ENCODE measurements at regions not wholly inside any gene's neighbourhood (a gene's known extent, or its start where the extent isn't known, plus 50 kb on each side); places are given as distances from the start of the nearest gene placed in this dataset.

GRCh38 chr1:239823852-239824251 is 267.8 kb upstream of the FMN2 start:
- POLR2A ChIA-PET (ENCODE audit: partially characterized antibody) = no interaction called here
- intact Hi-C loops (cut with micrococcal nuclease) = no loop called here

GRCh38 chr1:239826211-239826610 is 265.5 kb upstream of the FMN2 start:
- Mint-ChIP-seq H3K27ac (no peak overlapping the region), H3K27me3 (peaks cover 0 to 1% of the 10 kb centered on the region in 2 donors), H3K4me1 (peaks cover 0 to 6% (median 1%) of the 10 kb centered on the region in 4 donors), H3K4me3 (peak overlapping the region in 1 of 8 donors; percentile 37), H3K36me3 (no peaks in the 10 kb centered on the region), H3K9me3 (no peaks in the 10 kb centered on the region)
- Histone ChIP-seq H3K27me3 (ENCODE audit: insufficient read depth, low read length) (no peaks in the 10 kb centered on the region), H3K4me3 (ENCODE audit: low read length in 2 of 2) (no peak overlapping the region), H3K36me3 (ENCODE audit: insufficient read depth, low read length) (no peaks in the 10 kb centered on the region), H3K27ac (ENCODE audit: low read depth, low read length) (no peak overlapping the region), H3K4me1 (ENCODE audit: insufficient read depth, low read length) (no peaks in the 10 kb centered on the region), H3K9me3 (ENCODE audit: control insufficient read depth in 1 of 2, low read length in 2 of 2) (no peaks in the 10 kb centered on the region)
- POLR2A ChIA-PET (ENCODE audit: partially characterized antibody) = no interaction called here
- intact Hi-C loops (cut with micrococcal nuclease) = no loop called here
- CTCF ChIA-PET (ENCODE audit: partially characterized antibody) = no interaction called here
- DNase-seq = no peak

More at GRCh38 chr1:239823852-239824251, 267.8 kb upstream of the FMN2 start:
- peaks cover 0 to 6% (median 1%) of the 10 kb centered on the region in 4 donors for H3K4me1 Mint-ChIP-seq
- Histone ChIP-seq H3K4me1 (ENCODE audit: insufficient read depth, low read length) (no peaks in the 10 kb centered on the region), H3K27ac (ENCODE audit: low read depth, low read length) (no peak overlapping the region), H3K9me3 (ENCODE audit: control insufficient read depth in 1 of 2, low read length in 2 of 2) (no peaks in the 10 kb centered on the region), H3K27me3 (ENCODE audit: insufficient read depth, low read length) (no peaks in the 10 kb centered on the region), H3K36me3 (ENCODE audit: insufficient read depth, low read length) (no peaks in the 10 kb centered on the region), H3K4me3 (ENCODE audit: low read length in 2 of 2) (no peak overlapping the region)
- H3K9me3 Mint-ChIP-seq = no peaks in the 10 kb centered on the region
- no peak overlapping the region for H3K27ac Mint-ChIP-seq
- peaks cover 0 to 1% of the 10 kb centered on the region in 2 donors for H3K27me3 Mint-ChIP-seq
- H3K36me3 Mint-ChIP-seq = no peaks in the 10 kb centered on the region
- DNase-seq = no peak
- CTCF ChIA-PET (ENCODE audit: partially characterized antibody) = no interaction called here
- H3K4me3 Mint-ChIP-seq = no peak overlapping the region

- Mint-ChIP-seq H3K36me3 (no peaks in the 10 kb centered on the region), H3K27me3 (peaks cover 0 to 1% of the 10 kb centered on the region in 2 donors), H3K4me3 (no peak overlapping the region), H3K27ac (peak overlapping the region in 1 of 7 donors; percentile 22), H3K9me3 (no peaks in the 10 kb centered on the region), H3K4me1 (peaks cover 0 to 6% (median 1%) of the 10 kb centered on the region in 4 donors)
- Histone ChIP-seq H3K4me3 (ENCODE audit: low read length in 2 of 2) (no peak overlapping the region), H3K27me3 (ENCODE audit: insufficient read depth, low read length) (no peaks in the 10 kb centered on the region), H3K9me3 (ENCODE audit: control insufficient read depth in 1 of 2, low read length in 2 of 2) (no peaks in the 10 kb centered on the region), H3K36me3 (ENCODE audit: insufficient read depth, low read length) (no peaks in the 10 kb centered on the region), H3K27ac (ENCODE audit: low read depth, low read length) (no peak overlapping the region), H3K4me1 (ENCODE audit: insufficient read depth, low read length) (no peaks in the 10 kb centered on the region)
- ChIA-PET CTCF (ENCODE audit: partially characterized antibody) (no interaction called here), POLR2A (ENCODE audit: partially characterized antibody) (no interaction called here)
- DNase-seq = no peak
- intact Hi-C loops (cut with micrococcal nuclease) = no loop called here
Measured at GRCh38 chr1:239826736-239827135, 264.9 kb upstream of the FMN2 start.

- intact Hi-C loops (cut with micrococcal nuclease) = no loop called here
- Mint-ChIP-seq H3K36me3 (no peaks in the 10 kb centered on the region), H3K27me3 (no peaks in the 10 kb centered on the region), H3K9me3 (no peaks in the 10 kb centered on the region), H3K4me3 (no peak overlapping the region), H3K4me1 (peaks cover 3 to 9% (median 6%) of the 10 kb centered on the region in 4 donors), H3K27ac (no peak overlapping the region)
- Histone ChIP-seq H3K27me3 (ENCODE audit: insufficient read depth, low read length) (no peaks in the 10 kb centered on the region), H3K4me1 (ENCODE audit: insufficient read depth, low read length) (no peaks in the 10 kb centered on the region), H3K27ac (ENCODE audit: low read depth, low read length) (no peak overlapping the region), H3K9me3 (ENCODE audit: control insufficient read depth in 1 of 2, low read length in 2 of 2) (no peaks in the 10 kb centered on the region), H3K36me3 (ENCODE audit: insufficient read depth, low read length) (no peaks in the 10 kb centered on the region), H3K4me3 (ENCODE audit: low read length in 2 of 2) (no peak overlapping the region)
- ChIA-PET CTCF (ENCODE audit: partially characterized antibody) (interaction anchor here (1.1 kb wide), 1 partner anchor 28 kb away, joined by 3 read pairs; no protein-coding TSS in a partner anchor), POLR2A (ENCODE audit: partially characterized antibody) (no interaction called here)
- no peak for DNase-seq
Measured at GRCh38 chr1:239829535-239829934, 262.1 kb upstream of the FMN2 start.

GRCh38 chr1:239831577-239832355 is 259.9 kb upstream of the FMN2 start:
- Histone ChIP-seq H3K4me1 (ENCODE audit: insufficient read depth, low read length) (no peaks in the 10 kb centered on the region), H3K27ac (ENCODE audit: low read depth, low read length) (no peak overlapping the region), H3K4me3 (ENCODE audit: low read length in 2 of 2) (no peak overlapping the region), H3K36me3 (ENCODE audit: insufficient read depth, low read length) (no peaks in the 10 kb centered on the region), H3K27me3 (ENCODE audit: insufficient read depth, low read length) (no peaks in the 10 kb centered on the region), H3K9me3 (ENCODE audit: control insufficient read depth in 1 of 2, low read length in 2 of 2) (no peaks in the 10 kb centered on the region)
- ChIA-PET CTCF (ENCODE audit: partially characterized antibody) (interaction anchor here (0.6 kb wide), 1 partner anchor 182 kb away, joined by 3 read pairs; no protein-coding TSS in a partner anchor), POLR2A (ENCODE audit: partially characterized antibody) (no interaction called here)
- intact Hi-C loops (cut with micrococcal nuclease) = no loop called here
- no peak for DNase-seq
- H3K4me3 Mint-ChIP-seq = no peak overlapping the region
- H3K36me3 Mint-ChIP-seq = no peaks in the 10 kb centered on the region
- H3K27me3 Mint-ChIP-seq = no peaks in the 10 kb centered on the region
- peak overlapping the region in 1 of 7 donors; percentile 21 for H3K27ac Mint-ChIP-seq
- no peaks in the 10 kb centered on the region for H3K9me3 Mint-ChIP-seq
- peaks cover 2 to 9% (median 4%) of the 10 kb centered on the region in 4 donors for H3K4me1 Mint-ChIP-seq

GRCh38 chr1:239833723-239834122 is 258.0 kb upstream of the FMN2 start:
- intact Hi-C loops (cut with micrococcal nuclease) = no loop called here
- no peak overlapping the region for H3K27ac Mint-ChIP-seq
- Histone ChIP-seq H3K4me3 (ENCODE audit: low read length in 2 of 2) (no peak overlapping the region), H3K9me3 (ENCODE audit: control insufficient read depth in 1 of 2, low read length in 2 of 2) (no peaks in the 10 kb centered on the region), H3K27me3 (ENCODE audit: insufficient read depth, low read length) (no peaks in the 10 kb centered on the region), H3K4me1 (ENCODE audit: insufficient read depth, low read length) (no peaks in the 10 kb centered on the region), H3K27ac (ENCODE audit: low read depth, low read length) (no peak overlapping the region), H3K36me3 (ENCODE audit: insufficient read depth, low read length) (no peaks in the 10 kb centered on the region)
- H3K9me3 Mint-ChIP-seq = peaks cover 0 to 1% (median 0%) of the 10 kb centered on the region in 8 donors
- ChIA-PET POLR2A (ENCODE audit: partially characterized antibody) (no interaction called here), CTCF (ENCODE audit: partially characterized antibody) (no interaction called here)
- H3K36me3 Mint-ChIP-seq = no peaks in the 10 kb centered on the region
- peaks cover 0 to 1% of the 10 kb centered on the region in 2 donors for H3K27me3 Mint-ChIP-seq
- peaks cover 2 to 9% (median 4%) of the 10 kb centered on the region in 4 donors for H3K4me1 Mint-ChIP-seq
- no peak overlapping the region for H3K4me3 Mint-ChIP-seq
- no peak for DNase-seq

- Mint-ChIP-seq H3K4me1 (peaks cover 2 to 9% (median 4%) of the 10 kb centered on the region in 4 donors), H3K27ac (no peak overlapping the region), H3K36me3 (no peaks in the 10 kb centered on the region), H3K9me3 (peaks cover 0 to 1% (median 0%) of the 10 kb centered on the region in 8 donors), H3K4me3 (no peak overlapping the region), H3K27me3 (peaks cover 0 to 1% of the 10 kb centered on the region in 2 donors)
- ChIA-PET CTCF (ENCODE audit: partially characterized antibody) (no interaction called here), POLR2A (ENCODE audit: partially characterized antibody) (no interaction called here)
- Histone ChIP-seq H3K4me1 (ENCODE audit: insufficient read depth, low read length) (no peaks in the 10 kb centered on the region), H3K27me3 (ENCODE audit: insufficient read depth, low read length) (no peaks in the 10 kb centered on the region), H3K9me3 (ENCODE audit: control insufficient read depth in 1 of 2, low read length in 2 of 2) (no peaks in the 10 kb centered on the region), H3K4me3 (ENCODE audit: low read length in 2 of 2) (no peak overlapping the region), H3K36me3 (ENCODE audit: insufficient read depth, low read length) (no peaks in the 10 kb centered on the region), H3K27ac (ENCODE audit: low read depth, low read length) (no peak overlapping the region)
- intact Hi-C loops (cut with micrococcal nuclease) = no loop called here
- no peak for DNase-seq
Measured at GRCh38 chr1:239835946-239836440, 255.7 kb upstream of the FMN2 start.

Data from CD4-positive, alpha-beta memory T cell (primary cell).